ENCODE measurements at regions not wholly inside any gene's neighbourhood (a gene's known extent, or its start where the extent isn't known, plus 50 kb on each side); places are given as distances from the start of the nearest gene placed in this dataset.

GRCh38 chr9:99377790-99378775 is 156.0 kb downstream of the SEC61B start:
- TF ChIP-seq CTCF (IDR thresholded peaks at IDR 0.05; ENCODE audit: borderline replicate concordance, extremely low read depth, low read length, poor library complexity, severe bottlenecking) (no peak), EZH2 (IDR thresholded peaks at IDR 0.05; ENCODE audit: borderline replicate concordance, low read depth, low read length, severe bottlenecking) (no peak)

All from DND-41 (cell line).